ENCODE measurements at regions not wholly inside any gene's neighbourhood (a gene's known extent, or its start where the extent isn't known, plus 50 kb on each side); places are given as distances from the start of the nearest gene placed in this dataset.

DNA sequence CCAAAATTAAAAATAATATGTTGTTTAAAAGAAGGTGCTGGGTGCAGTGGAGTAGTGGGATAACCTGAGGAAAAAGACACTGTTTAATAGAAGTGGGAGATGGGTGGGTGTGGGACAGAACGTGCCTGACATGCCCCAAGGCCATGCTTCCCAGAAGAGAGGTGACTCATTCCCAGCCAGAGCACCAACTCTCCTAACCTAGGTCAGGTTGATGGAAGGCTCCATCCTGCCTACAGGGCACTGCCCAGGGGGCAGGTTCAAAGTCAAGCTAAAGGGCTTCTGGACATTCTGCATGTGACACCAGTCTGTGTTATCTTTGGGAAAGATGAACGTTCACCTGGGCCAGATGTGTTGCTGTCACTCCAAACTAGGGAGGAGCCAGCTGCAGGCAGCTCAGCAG lies 453.1 kb downstream of the SOX6 start:
- H3K27ac ChIP-seq = no peak overlapping the region
- TF ChIP-seq CTCF (conservative IDR thresholded peaks at IDR 0.05) (no peak), ZFX (IDR thresholded peaks at IDR 0.05) (no peak)

DNA sequence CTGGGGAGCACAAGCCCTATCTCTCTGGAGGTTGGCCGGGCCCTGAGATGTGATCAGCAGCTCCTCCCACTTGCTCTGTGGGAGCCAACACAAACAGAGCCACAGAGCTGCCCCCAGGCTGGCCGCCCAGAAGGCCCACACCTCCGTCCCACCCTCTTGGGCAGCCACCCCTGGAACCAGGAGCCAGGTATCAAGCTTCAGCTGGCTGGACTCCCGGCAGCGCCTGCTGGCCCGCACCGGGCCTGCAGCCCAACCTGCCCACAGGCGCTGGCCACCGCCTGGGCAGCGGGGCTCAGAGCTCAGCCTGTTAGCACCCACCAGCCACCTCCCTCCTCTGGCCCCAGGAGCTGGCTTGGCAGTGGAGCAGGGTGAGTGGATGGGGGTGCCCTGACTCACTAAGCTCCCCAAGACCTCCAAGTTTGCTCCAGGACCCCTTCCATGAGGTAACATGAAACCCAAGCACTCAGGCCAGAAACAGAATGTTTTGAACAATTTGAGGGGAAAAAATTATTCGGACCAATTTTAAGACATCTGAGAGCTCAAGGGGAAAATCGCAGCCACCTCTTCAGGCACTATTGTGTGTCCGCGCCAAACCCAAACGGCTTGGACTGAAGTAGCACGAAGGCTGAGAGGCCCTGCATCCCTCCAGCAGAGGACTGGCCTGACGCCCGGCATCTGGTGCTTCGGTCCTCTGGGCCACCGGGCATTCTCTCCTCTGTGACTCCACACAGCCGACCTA lies 450.8 kb downstream of the SOX6 start:
- no peak overlapping the region for H3K27ac ChIP-seq
- TF ChIP-seq ZFX (IDR thresholded peaks at IDR 0.05) = no peak

DNA sequence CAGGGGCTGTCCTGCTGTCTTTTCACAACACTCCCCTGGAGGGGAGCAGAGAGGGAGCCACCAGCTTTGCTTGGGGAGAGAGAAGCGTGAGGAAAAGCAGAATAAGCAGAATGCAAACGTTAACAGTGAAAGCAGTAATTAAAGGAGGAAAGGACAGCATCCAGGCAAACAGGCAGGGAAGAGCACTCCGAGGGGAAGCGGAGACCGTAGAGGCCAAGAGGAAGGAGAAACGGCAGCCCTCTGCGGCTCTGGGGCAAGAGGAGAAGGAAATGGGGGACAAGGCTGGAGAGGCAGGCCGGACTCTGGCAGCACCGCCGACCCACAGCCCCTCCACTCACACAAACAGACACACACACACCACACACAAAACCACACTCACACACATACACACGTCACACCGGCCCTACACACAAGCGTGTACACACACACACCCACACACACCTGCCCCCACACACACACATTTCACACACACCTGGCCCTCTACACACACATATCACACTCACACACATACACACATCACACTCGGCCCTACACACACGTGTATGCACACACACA lies 449.8 kb downstream of the SOX6 start:
- no peak for TF ChIP-seq ZFX (IDR thresholded peaks at IDR 0.05)
- TF ChIP-seq CTCF (conservative IDR thresholded peaks at IDR 0.05) = no peak
- no peak overlapping the region for H3K27ac ChIP-seq

GRCh38 chr11:15907806-15908205 lies 448.5 kb downstream of the SOX6 start:
- H3K27ac ChIP-seq = no peak overlapping the region
- TF ChIP-seq CTCF (conservative IDR thresholded peaks at IDR 0.05) (no peak), ZFX (IDR thresholded peaks at IDR 0.05) (no peak)

GRCh38 chr11:15909937-15910598 lies 446.3 kb downstream of the SOX6 start:
- TF ChIP-seq ZFX (IDR thresholded peaks at IDR 0.05) (no peak), CTCF (conservative IDR thresholded peaks at IDR 0.05) (no peak)
- no peak overlapping the region for H3K27ac ChIP-seq

DNA sequence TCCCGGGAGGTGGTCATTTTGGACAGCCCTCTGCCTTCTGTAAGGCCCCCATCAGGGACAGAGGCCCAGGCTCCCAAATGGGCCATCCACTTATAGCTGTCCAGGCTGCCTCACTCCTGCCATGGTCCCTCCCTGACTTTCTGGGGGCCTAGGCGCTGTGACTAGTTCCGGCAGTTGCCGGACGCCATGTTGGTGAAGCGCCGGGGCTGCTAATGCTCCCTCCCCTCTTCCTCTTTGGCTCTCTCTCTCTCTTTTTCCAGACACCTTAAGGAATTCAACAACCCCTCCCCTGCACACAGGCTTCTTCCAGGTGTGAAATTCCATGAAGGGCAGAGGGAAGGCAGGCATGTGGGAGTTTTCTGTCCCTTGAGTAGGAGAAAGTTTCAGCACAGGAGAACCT lies 445.6 kb downstream of the SOX6 start:
- no peak overlapping the region for H3K27ac ChIP-seq
- no peak for TF ChIP-seq CTCF (conservative IDR thresholded peaks at IDR 0.05)
- TF ChIP-seq ZFX (IDR thresholded peaks at IDR 0.05) = no peak

GRCh38 chr11:15911377-15912044 lies 444.8 kb downstream of the SOX6 start:
- H3K27ac ChIP-seq = no peak overlapping the region
- TF ChIP-seq CTCF (conservative IDR thresholded peaks at IDR 0.05) (no peak), ZFX (IDR thresholded peaks at IDR 0.05) (no peak)
